ENCODE measurements at regions not wholly inside any gene's neighbourhood (a gene's known extent, or its start where the extent isn't known, plus 50 kb on each side); places are given as distances from the start of the nearest gene placed in this dataset.

GRCh38 chr11:93033093-93033492 is 63.6 kb downstream of the MTNR1B start:
- TF ChIP-seq CTCF (IDR thresholded peaks at IDR 0.05): no peak
- TF ChIP-seq POLR2A (IDR thresholded peaks at IDR 0.05): no peak
- TF ChIP-seq EP300 (IDR thresholded peaks at IDR 0.05; ENCODE audit: low read depth): no peak
